Renal cortex interstitium (tissue), 11 donors: ENCODE measurements at regions not wholly inside any gene's neighbourhood (a gene's known extent, or its start where the extent isn't known, plus 50 kb on each side); places are given as distances from the start of the nearest gene placed in this dataset.

ENCODE experiments used
- DNase-seq, 11 donors: peaks; one replicate each; pipeline ENCODE4 v3.0.0-alpha.2; 2013; ENCODE audit warnings: low read depth in 9 of 11, low spot score in 4 of 11; ENCODE audit errors: extremely low read depth in 1 of 11

DNA sequence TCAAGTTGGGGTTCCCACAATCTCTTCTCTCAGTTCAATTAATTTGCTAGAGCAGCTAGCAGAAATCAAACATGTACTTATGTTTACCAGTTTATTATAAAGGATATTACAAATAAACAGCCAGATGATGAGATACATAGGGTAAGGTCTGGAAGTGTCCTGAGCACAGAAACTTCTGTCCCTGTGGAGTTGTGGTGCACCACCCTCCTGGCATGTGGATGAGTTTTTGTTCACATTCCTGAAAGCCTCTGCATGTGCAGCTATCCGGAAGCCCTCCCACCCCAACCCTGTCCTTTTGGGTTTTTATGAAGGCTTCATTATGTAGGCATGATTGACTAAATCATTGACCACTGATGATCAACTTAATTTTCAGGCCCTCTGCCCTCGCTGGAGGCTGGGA lies 791.2 kb upstream of the ZNF608 start:
- DNase-seq: no peak

DNA sequence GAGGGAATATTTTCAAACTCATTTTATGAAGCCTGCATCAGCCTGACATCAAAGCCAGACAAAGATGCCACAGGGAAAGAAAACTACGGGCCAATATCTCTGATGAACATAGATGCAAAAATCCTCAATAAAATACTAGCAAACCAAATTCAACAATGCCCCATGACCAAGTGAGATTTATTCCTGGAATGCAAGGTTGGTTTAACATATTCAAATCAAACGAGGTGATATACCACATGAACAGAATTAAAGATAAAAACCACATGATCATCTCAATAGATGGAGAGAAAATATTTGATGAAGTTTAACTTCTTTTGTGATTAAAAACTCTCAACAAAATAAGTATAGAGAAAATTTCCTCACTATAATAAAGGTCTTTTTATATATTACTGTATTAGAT lies 792.0 kb upstream of the ZNF608 start:
- no peak for DNase-seq

DNA sequence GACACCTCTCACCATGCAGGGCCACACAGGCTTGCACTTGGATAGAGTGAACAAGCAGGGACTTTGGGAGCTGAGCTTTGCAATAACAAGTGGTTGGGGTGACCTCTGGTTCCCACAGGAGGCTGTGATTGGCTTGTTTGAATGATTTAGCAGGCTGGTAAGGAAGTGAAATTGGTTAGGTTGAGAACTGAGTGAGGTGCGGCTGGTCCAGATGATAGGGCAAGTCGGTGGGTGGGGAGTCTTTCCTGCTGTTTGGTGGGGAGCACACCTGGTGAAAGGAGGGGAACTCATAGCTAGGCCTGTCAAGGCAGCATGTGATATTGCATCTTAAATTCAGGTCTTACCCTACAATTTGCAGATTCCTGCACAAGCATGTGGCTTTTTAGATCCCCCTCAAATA lies 794.6 kb upstream of the ZNF608 start:
- no peak for DNase-seq

DNA sequence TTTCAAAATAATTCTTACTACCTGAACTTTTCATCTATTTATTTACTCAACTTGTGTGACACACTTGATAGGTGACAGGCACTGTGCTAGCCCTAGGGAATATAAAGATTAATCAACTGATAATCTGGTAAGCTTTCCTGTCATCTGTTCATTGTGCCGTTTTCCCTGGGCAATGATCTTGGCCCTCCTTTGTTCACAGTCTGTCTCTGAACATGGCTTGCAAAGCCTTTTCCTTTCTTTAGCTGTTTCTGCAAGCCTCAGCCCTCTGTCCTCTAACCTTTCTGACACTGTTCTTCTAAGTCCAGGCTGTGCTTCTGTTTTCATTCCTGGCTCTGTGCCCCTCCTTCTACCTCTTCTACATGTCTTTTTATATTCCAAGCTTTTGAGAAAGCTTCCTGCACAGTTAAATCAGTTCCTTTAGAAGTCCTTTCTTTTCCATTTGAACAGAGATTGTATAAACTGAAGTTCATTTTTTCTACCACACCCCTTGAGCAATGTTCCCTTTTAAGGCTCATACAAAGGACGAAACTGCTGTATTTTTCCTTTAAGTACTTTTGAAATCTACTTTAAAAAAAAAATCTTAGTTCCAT lies 803.0 kb upstream of the ZNF608 start:
- DNase-seq: peak in 3 of 11 donors; percentile 8 to 20 (median 9)

DNA sequence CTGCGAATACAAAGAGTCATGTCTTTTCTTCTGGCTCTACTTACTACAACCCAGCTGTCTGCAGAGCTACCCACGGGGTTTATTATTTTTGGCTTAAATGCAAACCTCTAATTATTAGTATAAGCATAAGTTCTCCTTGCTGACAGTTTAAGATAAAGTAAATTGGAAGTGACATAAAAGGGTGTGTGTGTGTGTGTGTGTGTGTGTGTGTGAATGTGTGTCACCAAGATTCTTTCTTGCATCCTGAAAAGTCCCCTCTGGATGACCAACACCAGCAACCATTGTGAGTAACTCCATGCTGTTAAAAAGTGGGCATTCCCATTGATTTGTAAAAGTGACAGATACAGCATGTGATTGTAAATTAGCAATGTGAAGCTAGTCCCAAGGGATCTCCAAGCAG lies 803.8 kb upstream of the ZNF608 start:
- peak in 10 of 11 donors; percentile 33 to 57 (median 46) for DNase-seq

DNA sequence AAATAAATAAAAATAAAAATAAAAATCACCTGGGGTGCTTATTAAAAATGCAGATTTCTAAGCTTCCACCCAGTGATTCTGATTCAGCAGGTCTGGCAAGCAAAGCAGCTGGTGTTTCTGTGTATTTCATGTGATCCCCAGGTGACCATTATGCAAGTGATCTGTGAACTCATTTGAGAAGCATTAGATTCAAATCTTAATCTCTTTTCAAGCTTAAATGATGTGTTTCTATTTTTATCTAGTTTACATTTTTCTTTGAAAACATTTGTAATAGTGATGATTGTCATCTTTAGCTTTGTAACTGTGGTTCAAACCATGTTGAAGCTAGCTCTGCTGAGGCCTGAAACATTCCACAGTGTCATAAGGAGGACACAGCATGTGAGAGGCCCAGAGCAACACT lies 804.8 kb upstream of the ZNF608 start:
- DNase-seq: no peak

DNA sequence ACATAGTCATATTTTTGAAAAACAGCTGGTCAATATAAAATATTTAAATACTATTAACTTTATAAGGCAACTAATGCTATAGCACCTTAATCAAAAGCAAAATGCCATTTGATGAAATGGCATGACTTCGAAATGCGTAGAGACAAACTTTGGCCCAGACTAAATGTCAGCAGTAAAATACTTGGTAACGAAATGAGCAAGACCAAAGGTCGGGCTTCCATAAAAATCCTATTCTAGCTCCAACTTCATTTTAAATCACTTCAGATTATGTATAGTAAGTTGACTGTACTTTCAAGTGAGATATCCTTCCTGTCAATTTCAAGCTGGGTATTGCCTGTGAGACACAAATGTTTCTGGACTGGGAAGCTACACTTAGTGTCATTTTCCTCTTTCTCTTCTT lies 805.4 kb upstream of the ZNF608 start:
- DNase-seq: no peak

DNA sequence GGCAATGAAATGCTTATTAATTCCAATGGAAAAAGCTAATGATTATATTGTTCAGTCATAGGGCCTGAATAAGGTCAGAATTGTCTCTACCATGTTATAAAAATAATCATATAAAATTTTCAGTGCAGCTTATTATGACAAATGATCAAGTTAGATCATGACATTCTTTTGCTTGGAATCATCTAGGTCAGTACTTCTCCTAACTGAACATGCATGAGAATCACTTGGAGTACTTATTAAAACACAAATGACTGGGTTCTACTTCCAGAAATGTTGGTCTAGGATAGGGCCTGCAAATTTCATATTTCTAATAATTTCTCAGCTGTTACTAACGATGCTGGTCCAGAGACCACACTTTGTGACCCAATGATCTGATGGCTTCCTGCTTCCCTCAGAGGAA lies 806.0 kb upstream of the ZNF608 start:
- DNase-seq: no peak

DNA sequence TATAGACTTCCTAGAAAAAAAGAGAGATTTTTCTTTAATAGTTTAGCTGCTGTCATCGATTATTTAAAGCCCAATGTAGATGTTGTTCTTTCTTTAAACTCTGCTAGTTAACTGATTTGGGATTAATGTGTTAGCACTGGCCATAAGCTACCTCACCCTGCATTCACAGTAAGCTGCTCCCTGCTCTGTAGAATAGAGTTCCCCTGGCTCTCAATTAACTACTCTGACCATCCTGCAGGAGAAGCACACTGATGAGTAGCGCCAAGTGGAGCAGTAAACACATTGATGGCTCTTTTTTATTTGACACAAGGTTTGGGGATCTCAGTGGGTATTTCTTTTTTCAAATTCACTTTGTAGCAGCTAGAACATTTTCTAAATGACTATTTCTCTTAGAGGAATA lies 807.9 kb upstream of the ZNF608 start:
- no peak for DNase-seq

DNA sequence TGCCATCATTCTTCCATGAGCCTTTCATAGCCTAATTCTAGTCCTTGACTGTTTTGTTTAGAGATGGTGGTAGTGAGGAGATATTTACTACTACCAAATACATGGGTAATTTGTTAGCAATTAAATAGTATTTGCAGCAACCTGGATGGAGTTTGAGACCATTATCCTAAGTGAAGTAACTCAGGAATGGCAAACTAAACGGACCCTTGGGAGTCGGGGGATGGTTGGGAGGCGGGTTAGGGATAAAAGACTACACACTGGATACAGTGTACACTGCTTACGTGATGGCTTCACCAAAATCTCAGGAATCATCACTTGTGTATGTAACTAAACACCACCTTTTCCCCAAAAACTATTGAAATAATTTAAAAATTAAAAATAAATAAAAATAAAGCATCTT lies 809.2 kb upstream of the ZNF608 start:
- no peak for DNase-seq

DNA sequence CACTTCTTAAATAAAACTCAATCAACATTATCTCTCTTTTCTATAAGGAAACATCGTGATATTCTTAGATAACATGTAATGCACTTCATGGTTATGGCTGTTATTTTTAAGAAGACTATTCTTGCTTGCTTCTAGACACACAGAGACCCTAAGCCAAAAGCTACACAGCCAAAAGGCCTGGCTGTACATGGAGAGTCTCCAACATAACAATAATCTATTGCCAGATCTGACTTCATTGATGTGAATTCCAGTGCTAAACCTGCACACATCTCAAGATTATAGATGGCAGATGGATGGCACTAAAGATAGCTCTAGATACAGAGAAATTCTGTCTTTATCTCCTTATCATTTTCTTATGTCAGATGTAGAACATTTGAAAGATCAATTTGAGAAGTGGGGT lies 811.6 kb upstream of the ZNF608 start:
- DNase-seq: no peak

DNA sequence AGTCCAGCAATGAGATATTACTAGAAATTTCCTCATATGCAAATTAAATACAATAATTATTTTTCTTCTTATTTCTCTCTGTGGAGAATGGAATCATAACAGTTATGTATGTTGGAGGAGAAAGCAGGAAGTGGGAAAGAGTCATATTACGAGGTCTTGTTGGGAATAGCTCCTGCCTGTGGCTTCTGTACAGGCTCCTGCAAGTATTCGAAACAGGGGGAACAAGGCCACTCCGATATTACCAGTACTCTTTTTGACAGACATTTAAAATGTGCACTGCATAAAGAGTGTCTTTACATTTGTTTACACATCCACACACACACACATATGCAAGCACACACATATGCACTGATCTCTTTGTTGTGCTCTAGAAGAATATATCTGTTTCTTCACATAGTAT lies 812.0 kb upstream of the ZNF608 start:
- no peak for DNase-seq

DNA sequence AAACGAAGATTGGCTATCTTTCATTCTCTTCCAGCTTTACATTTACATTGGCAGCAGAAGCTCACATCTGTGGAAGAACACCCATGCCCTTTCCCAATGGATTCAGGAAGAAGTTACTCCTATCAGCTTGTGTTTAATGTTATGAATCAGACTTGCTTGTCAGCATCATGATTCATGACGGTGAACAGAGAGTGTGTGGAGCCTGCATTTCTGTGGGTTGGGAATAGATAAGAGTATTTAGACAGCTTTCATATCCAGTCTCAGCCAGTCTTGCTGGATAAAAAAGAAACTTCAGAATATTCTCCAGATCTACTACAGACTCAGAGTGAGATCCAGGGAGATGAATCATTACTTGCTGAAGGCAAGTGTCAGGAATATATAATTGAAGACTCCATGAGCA lies 812.9 kb upstream of the ZNF608 start:
- DNase-seq: no peak

DNA sequence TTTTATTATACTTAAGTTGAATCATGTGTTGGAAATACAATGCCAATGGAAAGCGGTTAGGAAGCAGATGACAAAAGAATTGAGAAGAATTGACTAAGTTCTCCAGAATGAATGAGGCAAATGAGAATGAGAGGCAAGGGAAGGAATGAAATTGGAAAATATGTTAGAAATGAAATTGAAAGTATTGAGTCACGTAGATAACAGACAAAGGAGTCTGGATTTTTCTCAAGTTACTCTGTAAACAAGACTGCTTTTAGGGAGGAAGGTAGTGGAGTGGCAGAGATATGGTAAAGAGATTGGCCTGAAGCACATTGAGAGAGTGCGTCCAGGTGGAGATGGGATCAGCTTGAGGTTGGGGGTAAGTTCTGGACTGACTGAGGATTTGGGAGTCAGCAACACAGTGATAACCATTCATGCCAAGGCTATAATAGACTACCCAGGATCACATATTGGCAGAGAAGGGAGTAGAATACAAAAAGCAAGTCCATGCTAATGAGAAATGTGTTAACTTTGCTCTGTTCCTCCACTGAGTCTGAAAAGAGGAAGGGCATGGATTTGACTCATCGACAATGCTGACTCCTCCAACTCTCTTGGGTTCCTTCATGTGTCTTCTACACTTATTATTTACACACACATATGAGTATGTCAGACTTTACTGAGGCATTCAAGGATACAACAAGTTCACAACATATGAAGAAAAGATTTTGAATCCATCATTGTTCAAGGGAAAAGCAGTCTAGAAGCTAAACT lies 814.2 kb upstream of the ZNF608 start:
- DNase-seq: no peak

DNA sequence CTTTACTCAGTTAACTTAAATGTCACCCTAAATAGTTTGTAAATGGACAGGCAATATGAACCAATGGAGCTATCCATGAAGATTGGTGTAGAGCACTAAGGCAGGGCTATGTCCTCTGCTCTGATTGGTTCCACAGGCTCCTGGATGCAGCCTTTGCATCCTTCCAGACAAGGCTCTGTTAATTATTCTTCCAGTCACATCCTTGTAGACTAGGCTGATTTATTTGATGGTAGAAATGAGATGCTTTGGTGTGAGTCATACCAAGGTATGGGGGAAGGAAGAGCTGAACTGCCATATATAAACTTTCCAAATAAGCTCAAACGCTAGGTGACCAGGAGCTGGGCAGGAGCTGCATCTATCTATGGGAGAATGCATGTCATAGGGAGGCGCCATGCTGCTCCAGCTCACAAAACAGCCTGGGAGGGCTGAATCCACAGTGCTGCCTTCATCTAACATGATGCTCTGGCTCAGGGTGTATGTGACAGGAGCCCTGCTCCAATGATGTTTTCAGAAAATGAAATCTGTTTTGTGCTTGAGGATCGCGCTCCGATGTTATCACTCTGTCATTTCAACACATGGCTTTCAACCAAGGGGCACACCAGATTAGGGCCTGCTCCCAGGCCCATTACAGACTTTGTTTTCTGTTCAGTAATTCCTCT lies 818.0 kb upstream of the ZNF608 start:
- DNase-seq: no peak

DNA sequence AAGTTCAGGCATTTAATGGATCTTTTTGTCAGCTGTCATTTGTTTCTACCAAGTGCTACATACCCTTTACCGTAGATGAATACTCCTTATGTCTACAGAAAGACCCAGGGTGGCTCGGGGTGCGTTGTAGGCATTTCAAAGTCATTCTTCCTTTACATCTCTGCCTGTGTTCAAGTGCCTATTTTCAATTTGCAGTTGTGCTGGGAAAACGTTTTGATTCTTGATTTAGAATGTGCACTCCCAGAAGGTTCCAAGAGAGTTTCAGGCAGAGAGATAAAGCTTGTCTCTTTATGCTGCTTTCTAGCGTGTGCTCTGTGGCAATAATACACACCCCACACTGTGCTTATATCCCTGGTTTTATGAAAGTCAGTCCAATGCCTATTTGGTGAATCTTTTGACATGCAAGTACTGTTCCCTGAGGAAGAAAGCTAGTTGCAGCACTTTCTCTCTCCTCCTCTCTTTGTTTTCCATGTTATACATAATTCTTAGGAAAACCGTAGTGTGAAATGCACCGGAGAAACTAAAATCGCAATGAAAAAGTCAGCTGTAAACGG lies 828.1 kb upstream of the ZNF608 start:
- no peak for DNase-seq

DNA sequence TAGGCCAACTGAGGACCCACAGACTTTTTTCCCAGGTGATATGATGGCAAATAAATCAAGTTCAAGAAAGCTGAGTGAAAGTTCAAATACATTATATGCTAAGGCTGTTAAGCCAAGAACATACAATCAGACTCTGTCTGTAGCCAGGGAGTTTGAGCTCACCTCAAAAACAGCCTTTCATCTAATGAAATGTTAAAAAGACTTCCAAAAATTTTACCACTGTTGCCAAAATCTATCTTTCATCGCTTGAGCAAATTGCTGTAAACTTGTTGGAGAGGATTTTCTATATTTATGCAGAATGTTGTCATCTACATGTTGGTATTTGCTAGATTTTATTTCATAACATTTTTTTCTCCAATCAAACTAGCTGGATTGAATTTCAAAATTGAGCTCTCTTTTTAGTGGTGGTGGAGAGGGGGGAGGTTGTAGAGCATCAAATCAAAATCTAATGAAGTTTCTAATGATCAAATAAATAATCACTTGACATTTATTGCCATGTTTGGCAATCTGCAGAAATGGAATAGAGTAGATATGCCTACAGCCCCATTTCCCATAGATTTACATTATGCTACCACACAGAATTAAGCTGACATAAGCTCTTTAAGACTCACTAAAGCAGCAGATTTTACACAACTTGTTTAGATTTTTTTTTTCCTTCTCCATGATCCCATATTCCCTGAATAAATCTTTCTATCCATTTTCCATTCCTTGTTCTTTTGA lies 828.9 kb upstream of the ZNF608 start:
- DNase-seq: no peak

DNA sequence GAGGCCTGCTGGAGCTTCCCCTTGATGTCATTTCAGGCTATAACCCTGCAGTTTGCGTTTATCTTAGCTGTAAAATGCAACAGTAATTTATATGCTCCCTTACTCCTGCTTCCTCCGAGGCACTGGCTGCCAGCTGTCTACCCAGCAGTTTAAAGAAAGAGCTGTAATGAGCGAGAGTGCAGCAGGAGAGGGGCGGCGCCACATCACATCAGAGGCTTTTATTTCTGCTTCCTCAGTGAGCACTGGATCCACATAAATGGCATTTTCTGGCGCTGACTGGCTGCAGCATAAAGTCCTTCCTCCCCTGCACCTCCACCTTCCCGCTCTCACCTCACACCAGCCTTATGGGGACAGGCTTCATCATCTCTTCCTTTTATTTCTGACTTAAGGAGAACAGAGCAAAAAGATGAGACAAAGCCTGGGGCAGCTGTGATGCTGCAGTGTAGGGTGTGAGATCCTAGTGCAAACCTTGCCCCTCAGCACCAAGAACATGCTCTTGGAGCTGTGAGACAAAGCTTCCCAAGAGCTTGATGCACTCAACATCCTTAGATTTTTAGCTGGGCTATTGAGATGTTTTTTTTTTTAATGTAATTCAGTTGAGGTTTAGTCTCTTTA lies 829.6 kb upstream of the ZNF608 start:
- peak in 6 of 11 donors; percentile 17 to 32 (median 26) for DNase-seq

DNA sequence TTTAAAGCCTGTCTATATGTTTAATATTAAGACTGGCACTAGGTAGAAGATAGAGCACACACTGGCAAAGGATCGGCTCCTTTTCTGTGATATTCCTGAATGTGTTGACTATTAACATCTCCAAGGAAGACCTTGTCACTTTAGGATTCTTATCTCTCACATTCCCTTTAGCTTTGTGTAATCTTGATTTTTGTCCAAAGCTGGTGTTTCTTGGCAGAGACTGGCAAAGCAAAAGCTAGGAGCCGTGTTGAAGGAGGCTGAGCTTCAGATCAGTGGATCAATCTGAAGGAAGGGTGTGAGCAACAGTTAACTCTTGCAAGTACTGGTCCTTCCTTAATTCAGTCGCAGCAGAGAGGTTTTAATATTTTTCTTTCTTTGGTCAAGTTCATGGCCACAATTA lies 830.4 kb upstream of the ZNF608 start:
- DNase-seq: no peak
